ENCODE measurements at regions not wholly inside any gene's neighbourhood (a gene's known extent, or its start where the extent isn't known, plus 50 kb on each side); places are given as distances from the start of the nearest gene placed in this dataset.

DNA sequence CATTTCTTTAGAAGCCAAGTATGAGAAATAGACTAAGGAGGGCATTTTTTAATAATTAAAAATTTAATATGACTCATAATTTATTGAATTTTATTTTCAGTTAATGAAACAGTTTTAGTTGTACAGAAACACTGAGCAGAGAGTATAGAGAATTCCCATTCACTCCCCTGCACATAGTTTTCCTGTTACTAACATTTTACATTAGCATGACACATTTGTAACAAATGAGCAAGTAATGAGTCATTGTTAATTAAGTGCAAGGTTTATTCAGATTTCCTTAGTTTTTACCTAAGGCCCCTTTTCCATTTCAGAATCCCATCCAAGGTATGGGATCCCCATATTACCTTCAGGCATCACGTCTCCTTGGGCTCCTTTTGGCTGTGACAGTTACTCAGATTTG is 271.5 kb upstream of the FZD8 start:
- TF ChIP-seq, protein P1, sequence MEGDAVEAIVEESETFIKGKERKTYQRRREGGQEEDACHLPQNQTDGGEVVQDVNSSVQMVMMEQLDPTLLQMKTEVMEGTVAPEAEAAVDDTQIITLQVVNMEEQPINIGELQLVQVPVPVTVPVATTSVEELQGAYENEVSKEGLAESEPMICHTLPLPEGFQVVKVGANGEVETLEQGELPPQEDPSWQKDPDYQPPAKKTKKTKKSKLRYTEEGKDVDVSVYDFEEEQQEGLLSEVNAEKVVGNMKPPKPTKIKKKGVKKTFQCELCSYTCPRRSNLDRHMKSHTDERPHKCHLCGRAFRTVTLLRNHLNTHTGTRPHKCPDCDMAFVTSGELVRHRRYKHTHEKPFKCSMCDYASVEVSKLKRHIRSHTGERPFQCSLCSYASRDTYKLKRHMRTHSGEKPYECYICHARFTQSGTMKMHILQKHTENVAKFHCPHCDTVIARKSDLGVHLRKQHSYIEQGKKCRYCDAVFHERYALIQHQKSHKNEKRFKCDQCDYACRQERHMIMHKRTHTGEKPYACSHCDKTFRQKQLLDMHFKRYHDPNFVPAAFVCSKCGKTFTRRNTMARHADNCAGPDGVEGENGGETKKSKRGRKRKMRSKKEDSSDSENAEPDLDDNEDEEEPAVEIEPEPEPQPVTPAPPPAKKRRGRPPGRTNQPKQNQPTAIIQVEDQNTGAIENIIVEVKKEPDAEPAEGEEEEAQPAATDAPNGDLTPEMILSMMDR (IDR thresholded peaks at IDR 0.05; ENCODE audit: insufficient read depth, low read length, poor library complexity, severe bottlenecking) = no peak
- DNase-seq (ENCODE audit: extremely low read depth, insufficient read length) = no peak
- H3K27me3 ChIP-seq (replicated peaks; ENCODE audit: control insufficient read depth, insufficient read depth, low read length) = no peaks in the 10 kb centered on the region
- no peak overlapping the region for H3K4me3 ChIP-seq (replicated peaks; ENCODE audit: low read depth, low read length)
- no peaks in the 10 kb centered on the region for H3K36me3 ChIP-seq (ENCODE audit: control insufficient read depth, insufficient read depth, low read length)

DNA sequence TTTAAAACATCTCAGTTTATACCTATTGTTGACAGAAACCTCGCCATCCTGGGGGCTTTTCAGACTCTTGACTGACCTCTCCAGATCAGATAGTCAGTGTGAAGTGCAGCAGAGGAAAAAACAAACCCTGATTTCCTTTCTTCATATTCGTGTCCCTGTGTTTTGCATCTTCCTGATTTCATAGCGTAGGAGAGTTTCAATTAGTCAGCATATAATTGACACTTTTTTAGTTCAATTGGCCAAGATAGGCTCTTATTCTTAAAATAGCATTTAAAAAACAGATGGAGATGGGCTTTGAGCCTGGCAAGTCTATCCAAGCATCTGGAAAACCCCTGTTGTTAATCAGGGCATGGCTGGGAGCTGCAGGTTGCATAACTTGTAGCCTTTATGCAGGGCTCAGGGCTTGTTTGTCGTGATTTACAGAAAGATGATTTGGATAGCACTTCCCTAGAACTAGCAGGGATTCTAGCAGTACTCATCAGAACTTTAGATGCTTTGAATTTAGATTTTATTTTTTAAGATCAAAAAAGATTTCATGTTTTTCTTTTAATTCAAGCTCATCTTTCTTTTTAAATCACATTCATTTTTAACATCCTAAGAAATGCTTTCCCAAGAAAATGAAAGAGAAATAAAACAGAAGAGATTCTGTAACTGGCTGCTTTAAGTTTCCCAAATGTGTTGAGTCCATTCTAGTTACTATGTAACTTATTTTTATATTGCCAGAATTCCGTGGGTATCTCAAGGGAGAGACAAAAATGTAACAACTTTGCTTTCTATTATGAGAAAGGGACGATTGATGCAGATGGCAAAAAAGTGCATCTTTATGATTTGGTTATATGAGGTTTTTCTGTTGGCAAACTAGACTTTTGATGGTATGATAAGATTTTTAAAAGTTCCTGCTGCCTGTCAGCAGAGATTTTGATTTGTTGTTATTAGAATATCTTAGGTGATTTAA is 270.8 kb upstream of the FZD8 start:
- TF ChIP-seq, protein P1 (IDR thresholded peaks at IDR 0.05; ENCODE audit: insufficient read depth, low read length, poor library complexity, severe bottlenecking) = no peak
- Histone ChIP-seq H3K4me3 (replicated peaks; ENCODE audit: low read depth, low read length) (no peak overlapping the region), H3K36me3 (ENCODE audit: control insufficient read depth, insufficient read depth, low read length) (no peaks in the 10 kb centered on the region), H3K27me3 (replicated peaks; ENCODE audit: control insufficient read depth, insufficient read depth, low read length) (no peaks in the 10 kb centered on the region)
- DNase-seq (ENCODE audit: extremely low read depth, insufficient read length) = no peak

DNA sequence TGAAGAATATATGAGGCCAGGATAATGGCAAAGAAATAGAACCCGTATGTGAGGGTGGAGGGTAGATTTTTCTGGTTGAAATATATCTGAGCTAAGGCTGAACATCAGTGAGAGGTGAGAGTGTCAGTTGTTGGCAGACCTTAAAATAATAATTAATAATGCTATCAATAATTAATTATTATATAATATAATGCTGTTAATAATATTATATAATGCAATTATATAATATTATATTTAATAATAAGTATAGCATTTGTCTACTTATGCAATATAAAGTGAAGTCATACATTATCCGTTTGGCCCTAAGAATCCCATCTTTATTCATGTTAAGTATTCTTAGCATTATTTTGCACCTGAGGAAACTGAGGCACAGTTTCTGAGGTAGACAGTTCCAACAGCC is 269.9 kb upstream of the FZD8 start:
- TF ChIP-seq, protein P1 (IDR thresholded peaks at IDR 0.05; ENCODE audit: insufficient read depth, low read length, poor library complexity, severe bottlenecking) = no peak
- DNase-seq (ENCODE audit: extremely low read depth, insufficient read length) = no peak

DNA sequence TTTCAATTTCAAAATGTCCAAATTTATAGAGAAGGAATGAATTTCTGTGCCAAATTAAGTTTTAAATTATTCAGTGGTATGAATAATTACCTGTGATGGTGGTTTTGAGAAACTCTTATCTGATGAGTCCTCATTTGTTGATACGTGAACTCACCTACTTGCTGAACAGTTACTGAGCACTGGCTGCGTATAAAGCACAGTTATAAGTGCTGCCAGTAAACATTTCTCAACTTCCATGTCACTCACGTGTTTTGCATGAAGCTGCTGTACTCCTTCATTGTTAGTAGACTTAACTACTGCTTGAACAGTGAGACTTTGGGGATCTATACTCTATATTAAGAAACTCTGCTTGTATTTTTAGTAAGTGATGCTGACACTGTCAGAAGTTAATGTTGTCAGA is 269.1 kb upstream of the FZD8 start:
- no peak overlapping the region for H3K4me3 ChIP-seq (replicated peaks; ENCODE audit: low read depth, low read length)
- H3K27me3 ChIP-seq (replicated peaks; ENCODE audit: control insufficient read depth, insufficient read depth, low read length) = no peaks in the 10 kb centered on the region
- TF ChIP-seq, protein P1 (IDR thresholded peaks at IDR 0.05; ENCODE audit: insufficient read depth, low read length, poor library complexity, severe bottlenecking) = no peak
- no peaks in the 10 kb centered on the region for H3K36me3 ChIP-seq (ENCODE audit: control insufficient read depth, insufficient read depth, low read length)
- DNase-seq (ENCODE audit: extremely low read depth, insufficient read length) = no peak

More for the DNA sequence above, 269.9 kb upstream of the FZD8 start:
- H3K27me3 ChIP-seq (replicated peaks; ENCODE audit: control insufficient read depth, insufficient read depth, low read length) = no peaks in the 10 kb centered on the region
- no peaks in the 10 kb centered on the region for H3K36me3 ChIP-seq (ENCODE audit: control insufficient read depth, insufficient read depth, low read length)
- no peak overlapping the region for H3K4me3 ChIP-seq (replicated peaks; ENCODE audit: low read depth, low read length)

GRCh38 chr10:35910234-35910633 is 268.1 kb upstream of the FZD8 start:
- H3K27me3 ChIP-seq (replicated peaks; ENCODE audit: control insufficient read depth, insufficient read depth, low read length) = no peaks in the 10 kb centered on the region
- no peak overlapping the region for H3K4me3 ChIP-seq (replicated peaks; ENCODE audit: low read depth, low read length)
- TF ChIP-seq, protein P1 (IDR thresholded peaks at IDR 0.05; ENCODE audit: insufficient read depth, low read length, poor library complexity, severe bottlenecking) = no peak
- H3K36me3 ChIP-seq (ENCODE audit: control insufficient read depth, insufficient read depth, low read length) = no peaks in the 10 kb centered on the region
- DNase-seq (ENCODE audit: extremely low read depth, insufficient read length) = no peak
